GM19395 (cell line): ENCODE measurements at regions not wholly inside any gene's neighbourhood (a gene's known extent, or its start where the extent isn't known, plus 50 kb on each side); places are given as distances from the start of the nearest gene placed in this dataset.
A peak's percentile ranks its signal among the peaks of the same experiment; 100 is the strongest.

Experiments
- ATAC-seq: cut with Tn5 transposase; IDR thresholded peaks from one replicate; pipeline ENCODE4 v1.9.1; 2021; ENCODE audit warnings: mild to moderate bottlenecking, moderate library complexity; ENCODE audit not compliant: unreplicated experiment

DNA sequence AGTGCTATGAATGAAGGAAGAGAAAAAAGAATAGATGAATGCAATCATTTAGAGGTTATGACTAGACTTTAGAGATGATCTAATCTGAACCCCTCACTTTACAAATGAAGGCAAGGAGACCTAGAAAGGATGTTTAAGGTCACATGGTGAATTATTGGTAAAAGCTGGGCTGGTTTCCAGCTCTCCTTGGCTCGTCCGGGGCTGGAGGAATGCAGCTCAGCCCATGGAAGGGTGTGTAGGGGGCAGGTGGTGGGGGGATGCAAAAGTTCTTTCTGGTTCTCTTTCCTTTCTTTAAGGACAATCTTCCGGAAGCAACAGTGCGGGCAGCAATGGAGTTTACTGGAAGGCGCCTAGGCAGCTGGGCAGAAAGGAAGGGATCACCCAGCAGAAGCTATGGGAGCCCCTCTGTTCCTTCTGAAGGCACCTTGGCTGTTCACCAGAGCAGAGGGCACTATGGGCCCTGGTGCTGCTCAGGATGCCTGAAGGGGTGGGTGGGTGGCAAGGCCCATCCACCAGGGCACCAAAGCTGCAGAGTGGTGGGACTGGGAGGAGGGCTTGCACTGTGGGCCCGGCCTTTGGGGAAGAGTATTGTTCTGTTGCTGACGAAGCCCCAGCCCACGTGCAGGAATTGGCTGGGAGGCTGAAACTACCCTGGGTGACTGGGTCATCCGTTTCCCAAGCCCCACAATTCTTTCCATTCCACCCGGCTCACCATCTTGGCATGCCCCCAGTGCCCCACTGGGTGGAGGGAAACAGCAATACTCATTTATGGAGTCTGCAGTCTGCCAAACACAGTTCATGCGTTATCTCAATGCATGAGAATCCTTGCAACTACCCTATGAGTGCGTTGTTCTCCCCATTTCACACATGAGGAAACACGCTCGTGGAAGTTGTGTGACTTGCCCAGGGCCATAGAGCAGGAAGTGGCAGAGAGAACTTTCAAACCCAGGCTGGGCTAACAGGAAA is 78.2 kb downstream of the IRF2BPL start:
- no peak for ATAC-seq

DNA sequence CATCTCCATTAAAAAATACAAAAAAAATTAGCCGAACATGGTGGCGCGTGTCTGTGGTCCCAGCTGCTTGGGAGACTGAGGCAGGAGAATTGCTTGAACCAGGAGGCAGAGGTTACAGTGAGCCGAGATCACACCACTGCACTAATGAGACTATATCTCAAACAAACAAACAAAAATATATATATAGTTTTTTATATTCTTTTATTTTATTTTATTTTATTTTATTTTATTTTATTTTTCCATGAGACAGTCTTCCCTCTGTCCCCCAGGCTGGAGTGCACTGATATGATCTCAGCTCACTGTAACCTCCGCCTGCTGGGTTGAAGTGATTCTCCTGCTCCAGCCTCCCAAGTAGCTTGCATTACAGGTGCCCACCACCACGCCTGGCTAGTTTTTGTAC is 79.5 kb downstream of the IRF2BPL start:
- ATAC-seq, result no peak

DNA sequence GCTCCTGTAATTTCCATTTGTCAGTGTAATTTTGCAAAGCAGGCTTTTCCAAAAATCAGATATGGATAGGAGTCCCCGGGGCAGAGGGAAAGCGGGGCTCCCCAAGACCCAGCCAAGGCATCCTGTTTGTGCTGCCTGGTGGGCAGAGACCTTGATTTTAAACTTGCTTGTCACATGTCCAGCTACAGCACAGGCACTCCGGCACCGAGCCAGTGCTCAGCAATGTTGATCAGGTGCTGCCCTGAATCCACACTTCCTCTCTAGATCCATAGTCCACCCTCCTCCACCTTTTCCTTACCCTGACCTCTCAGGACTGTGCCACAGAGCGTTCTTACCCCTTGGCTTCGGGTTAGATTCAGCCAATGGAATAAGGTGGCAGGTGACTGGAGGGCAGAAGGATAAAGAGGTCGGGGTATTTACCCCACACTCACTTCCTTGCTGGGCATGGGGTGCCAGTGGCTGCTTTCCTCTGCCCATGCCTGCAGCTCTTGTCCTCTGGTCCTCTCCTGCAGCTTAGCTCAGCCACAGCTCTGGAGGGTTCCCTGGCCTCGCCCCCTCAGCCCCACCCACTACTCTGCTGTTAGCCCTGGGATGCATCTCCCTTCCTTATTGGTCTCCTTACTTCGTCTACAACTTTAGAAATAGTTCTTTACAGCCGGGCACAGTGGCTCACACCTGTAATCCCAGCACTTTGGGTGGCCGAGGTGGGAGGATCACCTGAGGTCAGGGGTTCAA is 80.1 kb downstream of the IRF2BPL start:
- no peak for ATAC-seq

DNA sequence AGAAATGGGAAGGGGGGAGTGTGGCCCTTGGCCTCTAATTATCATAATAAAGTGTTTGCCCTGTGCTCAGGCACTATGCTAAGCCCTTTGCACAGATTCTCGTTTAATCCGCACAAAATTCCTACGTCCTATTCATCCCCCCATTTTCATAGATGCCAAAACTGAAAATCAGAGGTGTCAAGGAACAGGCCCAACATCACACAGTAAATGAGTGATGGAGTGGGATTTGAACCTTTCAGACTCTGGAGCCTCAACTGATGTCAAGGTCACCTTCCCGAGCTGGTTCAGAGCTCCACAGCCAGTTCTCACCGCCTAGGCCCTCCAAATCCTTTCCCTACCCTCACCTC is 80.7 kb downstream of the IRF2BPL start:
- ATAC-seq, result no peak

DNA sequence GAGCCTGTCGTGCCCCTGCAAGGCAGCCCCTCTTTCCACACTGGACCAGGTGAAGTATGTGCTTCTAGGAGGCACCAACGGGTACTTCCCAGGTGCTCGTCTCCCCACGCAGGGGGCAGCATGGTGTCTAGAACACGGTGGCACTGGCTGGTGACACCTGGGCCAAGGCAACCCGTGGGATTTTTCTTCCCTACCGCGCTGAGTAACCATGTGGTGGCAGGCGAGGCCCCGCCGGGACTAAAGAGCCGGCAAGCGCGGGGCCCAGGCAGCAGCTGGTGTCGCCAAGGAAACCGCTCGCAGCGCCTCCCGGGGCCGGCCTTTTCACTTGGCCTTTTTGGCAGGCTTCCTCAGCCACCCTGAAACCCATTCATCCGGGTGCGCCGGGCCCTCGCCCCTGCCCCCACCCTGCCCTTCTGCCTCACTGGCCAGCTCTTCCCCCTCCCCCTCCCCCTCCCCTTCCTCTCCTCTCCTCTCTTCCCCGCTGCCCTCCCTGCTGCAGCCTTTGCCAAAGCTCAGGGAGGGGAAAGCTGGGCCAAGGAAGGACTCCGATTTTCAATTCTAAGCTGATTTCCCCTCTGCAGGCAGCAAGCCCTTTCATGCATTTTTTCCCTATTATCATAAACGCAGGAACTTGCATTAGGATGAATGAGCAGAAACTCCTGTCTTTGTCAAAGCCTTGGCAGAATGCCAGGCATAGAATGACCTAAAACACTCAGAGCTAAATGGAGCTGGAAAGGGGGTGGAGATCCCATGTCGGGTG is 81.2 kb downstream of the IRF2BPL start:
- peak; percentile 91 for ATAC-seq

DNA sequence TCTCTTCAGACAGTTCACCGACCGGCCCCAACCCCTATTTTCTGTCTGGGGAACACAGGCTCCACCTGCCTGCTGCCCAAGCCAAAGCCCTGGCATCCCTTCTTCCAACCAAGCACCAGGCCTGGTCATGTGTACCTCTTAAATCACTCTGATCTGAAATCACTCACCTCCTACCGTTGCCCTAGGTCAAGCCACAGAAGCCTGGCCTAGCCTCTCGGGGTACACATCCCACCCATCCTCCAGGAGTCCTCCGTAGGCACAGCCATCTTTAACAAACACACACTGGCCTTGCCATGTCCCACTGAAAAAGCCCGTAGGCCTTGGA is 81.8 kb downstream of the IRF2BPL start:
- ATAC-seq, result peak; percentile 7

DNA sequence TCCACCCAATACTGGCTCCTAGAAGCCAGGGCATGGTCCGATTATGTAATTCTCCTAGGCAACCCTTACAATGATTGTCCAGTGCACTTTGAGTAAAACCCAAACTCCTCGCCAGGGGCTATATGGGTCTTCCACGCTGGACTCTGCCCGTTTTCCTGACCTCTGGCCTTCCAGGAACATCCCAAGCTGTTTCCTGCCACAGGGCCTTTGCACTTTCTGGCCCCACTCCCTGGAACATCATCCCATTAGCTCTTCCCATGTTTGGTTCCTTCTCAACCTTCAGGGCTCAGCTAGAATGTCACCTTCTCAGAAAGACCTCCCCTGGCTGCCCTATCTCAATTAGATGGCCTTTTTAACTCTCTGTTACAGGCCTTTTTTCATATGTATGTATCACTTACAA is 85.4 kb downstream of the IRF2BPL start:
- ATAC-seq, result no peak

DNA sequence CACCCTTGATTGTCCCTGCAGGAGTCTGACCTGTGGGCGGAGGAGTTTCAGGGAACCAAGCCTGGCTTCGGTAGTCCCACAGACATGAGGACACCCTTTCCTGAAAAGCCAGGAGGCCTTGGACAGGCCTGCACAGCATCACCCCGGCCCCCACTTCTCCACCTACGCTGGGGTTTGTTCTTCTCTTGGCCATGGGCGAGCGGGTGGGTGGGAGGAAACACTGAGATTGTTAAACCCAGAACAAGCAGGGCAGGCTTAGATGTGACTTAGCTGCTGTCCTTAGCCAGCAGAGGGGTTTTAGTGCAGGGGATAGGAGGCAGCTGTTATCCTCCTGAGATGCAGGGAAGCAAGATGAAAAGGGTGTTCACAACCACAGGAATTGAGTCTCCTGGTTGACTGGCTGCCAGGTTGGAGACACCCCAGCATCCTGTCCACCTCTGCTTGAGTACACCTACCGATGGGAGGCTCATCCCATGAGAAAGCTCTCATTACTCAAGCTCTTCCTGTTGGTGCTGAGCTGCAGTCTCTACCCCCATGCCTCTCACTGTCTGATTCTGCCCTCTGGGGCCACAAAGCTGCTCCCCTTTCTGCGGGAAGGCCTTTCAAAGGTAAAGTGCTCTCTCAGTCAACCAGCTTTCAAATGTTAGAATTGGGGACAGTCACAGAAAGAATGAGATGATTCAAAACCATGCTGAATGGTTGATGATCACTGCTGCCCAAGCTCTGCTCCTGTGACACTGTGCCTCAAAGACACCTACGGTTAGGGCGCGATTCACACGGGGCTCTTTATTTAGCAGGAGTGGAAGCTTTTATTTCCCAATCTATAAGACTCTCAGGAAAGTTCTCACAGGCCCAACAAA is 86.3 kb downstream of the IRF2BPL start:
- ATAC-seq, result no peak

DNA sequence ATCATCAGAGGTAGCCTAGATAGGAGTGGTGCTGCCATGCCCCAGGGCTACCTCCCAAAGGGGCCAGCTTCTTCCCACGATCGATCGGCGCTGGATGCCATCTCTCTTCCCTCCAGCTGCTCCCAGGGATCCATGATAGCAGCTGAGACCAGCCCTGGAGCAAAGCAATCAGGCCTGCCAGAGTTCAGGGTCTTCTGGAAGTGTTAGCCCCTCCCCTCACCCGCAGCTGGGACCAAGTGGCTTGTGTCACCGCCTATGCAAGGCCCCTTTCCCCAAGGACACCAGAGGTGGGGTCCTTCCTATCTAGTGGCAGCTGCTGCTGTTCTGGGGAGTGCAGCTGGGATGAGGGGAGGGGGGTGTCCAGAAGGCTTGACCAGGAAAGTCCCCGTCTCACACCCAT is 87.0 kb downstream of the IRF2BPL start:
- no peak for ATAC-seq

DNA sequence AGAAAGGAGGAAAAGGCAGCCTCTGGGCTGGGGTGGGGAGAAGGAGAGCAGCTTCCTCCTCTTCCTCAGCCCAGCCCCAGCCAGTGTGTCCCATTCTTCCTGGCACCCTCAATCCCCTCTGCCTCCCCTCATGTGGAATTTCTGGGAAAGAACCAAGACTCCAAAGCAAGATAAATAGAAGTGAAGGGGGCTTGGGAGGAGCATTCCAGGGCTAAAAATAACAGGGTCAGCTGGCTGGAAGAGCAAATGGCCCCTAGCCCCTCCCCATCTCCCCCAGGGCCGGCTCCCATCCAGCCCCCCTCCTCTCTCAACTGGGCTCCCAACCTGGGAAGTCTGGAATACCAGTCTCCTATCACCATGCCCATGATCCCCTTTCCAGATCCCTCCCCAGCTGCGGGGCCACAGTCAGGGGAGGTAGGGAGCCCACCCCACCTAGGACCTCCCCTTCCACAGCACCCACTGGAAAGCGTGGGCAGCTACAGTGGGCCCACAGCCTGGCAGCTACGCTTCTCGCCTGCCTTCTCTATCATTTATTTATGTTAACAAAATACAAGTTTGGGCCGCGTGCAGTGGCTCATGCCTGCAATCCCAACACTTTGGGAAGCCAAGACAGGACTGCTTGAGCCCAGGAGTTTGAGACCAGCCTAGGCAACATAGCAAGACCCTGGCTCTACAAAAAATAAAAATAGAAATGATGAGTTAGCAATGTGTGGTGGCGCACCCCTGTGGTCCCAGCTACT is 88.3 kb downstream of the IRF2BPL start:
- no peak for ATAC-seq

DNA sequence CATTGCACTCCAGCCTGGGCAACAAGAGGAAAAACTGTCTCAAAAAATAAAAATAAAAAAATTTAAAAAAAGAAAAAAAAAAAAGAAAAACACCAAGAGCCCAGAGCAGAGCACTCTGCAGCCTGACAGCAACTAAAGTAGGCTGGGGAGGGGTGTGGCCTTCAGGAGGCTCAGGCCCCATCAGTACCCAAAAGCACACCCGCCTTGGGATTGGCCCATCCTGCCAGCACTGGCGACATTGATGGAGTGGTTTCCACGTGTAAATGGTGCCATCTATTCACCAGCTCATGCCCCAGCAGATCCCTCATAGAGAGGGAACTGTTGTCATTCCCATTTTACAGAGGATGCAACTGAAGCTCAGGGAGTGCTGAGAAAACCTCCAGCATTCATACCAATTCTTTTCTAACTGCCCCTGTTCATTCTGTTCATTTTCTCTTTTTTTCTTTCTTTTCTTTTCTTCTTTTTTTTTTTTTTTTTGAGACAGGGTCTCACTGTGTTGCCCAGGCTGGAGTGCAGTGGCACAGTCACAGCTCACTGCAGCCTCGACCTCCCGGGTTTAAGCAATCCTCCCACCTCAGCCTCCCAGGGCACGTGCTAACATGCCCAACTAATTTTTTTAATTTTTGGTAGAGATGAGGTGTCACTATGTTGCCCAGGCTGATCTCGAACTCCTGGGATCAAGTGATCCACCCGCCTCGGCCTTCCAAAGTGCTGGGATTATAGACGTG is 89.3 kb downstream of the IRF2BPL start:
- ATAC-seq, result no peak

DNA sequence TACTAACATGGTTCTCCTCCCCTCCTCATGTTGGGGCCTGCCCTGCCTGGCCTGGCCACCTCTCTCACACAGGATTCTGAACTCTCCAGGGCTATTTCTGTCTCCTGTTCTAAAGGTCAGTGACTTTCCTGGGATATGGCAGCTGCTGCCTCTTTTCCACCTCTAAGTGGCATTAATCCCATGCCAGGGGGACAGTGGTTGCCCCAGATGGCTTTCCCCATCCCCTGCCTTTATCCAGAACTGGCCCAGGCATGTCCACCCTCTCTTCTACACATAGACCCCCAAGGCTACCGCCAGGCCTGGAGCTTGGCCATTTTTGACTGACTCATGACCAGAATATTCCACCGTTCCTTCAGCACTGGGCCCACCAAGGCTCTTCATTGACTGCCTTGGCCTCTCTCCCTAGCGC is 90.4 kb downstream of the IRF2BPL start:
- ATAC-seq, result no peak

DNA sequence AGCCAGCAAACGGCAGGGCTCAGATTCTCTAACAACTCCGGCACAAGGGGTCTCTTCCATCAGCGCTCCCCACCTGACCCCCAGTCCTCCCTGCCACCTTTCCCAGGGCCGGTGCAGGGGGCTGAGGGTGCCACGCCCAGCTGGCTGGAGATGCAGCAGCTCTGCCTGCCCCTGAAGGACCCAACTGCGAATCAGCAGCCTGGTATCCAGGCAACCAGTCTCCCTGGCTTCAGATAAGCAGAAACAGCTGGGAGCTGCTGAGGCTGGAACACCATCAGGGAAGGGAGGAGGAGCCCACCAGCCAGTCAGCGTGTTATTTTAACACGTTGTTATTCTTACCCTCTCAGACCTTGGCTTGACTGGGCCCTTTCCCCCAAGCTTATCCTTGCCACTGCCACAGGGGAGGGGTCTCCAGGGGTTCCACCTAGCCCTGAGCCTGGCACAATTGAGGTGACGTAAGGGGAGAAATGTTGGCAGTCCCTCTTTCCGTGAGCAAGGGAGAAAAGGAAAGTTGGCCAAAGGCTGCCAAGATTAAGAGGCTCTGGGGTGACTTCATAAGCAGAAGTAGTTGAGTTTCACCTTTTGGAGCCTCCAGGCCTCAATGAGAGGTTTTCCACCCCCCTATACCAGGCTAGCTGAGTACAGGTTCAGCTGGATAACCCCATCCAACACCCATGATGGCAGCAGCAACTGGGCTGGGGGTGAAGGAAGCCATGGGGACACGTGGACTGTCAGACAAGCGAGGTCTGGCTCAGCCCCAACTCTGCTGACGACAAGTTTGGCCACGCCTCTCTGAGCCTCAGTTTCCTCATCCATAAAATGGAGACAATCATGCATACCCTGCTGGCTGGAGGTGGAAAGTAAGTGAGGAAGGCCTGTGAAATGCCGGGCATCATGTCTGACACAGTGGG is 91.1 kb downstream of the IRF2BPL start:
- ATAC-seq, result no peak

DNA sequence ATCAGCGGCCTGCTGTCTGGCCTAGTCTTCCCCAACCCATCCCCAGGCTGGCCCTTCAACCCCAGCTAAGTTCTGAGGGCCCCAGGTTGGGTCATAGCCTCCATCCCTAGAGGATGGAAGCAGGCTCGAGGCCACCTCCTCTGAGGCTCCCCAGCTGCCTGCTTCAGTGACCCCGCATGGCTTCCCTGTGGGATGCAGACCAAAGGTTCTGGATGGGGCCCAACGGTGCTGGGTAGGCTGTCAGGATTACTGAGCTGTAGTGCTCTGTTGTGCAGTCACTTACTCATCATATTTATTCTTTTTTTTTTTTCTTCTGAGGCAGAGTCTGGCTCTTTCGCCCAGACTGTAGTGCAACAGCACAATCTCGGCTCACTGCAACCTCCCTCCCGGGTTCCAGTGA is 92.0 kb downstream of the IRF2BPL start:
- no peak for ATAC-seq

DNA sequence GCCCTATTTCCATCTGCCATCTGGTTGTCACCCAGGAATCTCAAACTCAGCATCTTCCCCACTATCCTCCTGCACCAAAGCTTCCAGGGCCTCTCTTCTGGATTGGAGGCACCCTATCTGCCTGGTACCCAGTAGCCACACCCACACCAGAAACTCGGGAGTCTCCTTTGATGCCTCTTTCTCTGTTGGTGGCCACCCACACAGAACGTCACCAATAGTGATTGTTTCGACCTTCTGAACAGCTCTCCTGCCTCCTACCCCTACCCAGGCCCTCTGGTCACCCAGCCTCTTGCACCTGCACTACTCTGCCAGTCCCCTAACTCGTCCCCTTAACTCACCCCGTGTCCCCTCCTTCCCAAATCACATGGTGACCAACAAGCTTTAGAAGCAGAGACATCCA is 95.0 kb downstream of the IRF2BPL start:
- ATAC-seq, result no peak

DNA sequence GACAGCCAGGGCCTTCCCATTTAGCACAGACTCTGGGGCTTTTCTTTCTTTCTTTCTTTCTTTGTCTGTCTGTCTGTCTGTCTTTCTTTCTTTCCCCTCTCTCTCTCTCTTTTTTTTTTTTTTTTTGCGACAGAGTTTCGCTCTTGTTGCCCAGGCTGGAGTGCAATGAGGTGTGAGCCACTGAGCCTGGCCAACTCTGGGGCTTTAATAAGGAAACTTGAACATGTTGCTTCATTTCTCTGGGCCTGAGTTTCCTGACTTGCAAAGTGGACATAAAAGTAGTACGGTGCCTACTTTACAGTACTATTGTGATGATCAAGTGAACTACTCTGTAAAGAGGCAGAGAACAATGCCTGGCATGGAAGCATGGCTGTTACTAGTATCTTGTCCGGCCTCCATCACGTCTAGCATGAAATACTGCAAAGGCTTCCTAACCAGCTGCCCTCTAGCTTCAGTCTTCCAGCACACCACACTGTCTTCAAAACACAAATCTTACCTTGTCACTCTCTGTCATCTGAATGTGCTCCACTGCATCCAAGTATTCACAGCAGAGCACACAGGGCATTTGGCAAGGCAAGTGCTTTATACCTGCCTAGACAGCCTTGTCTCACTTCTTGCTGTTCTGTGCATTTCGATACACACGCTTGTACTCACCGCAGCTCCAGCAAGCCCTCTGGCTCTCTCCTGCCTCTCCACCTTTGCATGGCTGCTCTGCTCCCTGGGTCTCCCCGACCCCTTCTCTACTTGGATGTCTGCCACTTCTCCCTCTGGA is 96.7 kb downstream of the IRF2BPL start:
- no peak for ATAC-seq

DNA sequence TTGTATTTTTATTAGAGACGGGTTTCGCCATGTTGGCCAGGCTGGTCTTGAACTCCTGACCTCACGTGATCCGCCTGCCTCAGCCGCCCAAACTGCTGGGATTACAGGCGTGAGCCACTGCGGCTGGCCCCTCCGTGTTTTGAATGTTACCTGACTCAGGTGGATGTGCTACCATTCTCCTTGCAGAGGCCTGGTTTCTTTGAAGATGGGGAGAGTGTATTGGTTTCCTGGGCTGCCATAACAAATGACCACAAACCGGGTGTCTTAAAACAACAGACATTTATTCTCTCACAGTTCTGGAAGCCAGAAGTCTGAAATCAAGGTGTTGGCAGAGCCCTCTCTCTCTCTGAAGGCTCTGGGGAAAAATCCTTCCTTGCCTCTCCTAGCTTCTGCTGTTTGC is 98.0 kb downstream of the IRF2BPL start:
- ATAC-seq, result no peak

DNA sequence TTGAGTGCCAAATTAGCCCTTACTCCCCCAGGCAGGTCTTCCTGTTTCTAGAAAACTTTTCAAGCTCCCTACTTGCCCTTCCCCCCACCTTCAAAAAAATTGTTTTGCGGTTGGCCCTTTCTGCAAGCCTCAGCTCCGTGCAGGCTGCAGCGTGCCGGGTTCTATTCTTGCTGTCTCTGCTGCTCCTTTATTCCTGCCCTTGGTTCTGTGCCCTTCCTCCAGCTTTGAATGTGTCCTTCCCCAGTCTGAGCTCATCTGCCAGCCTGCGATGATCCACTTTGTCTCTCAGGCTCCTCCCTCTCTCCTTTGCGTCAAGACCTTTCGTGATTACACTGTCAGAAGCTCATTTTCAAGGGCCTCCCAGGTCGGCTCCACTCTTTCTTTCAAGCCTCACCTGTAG is 98.6 kb downstream of the IRF2BPL start:
- ATAC-seq, result no peak
